Natural killer cell treated with Interleukin-12 subunit alpha and Interleukin-12 subunit beta and Interleukin-15 and Interleukin-18, amount 100 ng/mL, for 72 hours (primary cell): ENCODE measurements at regions not wholly inside any gene's neighbourhood (a gene's known extent, or its start where the extent isn't known, plus 50 kb on each side); places are given as distances from the start of the nearest gene placed in this dataset.

Experiments used
- ATAC-seq, 2 donors: fragments of 150-1000 bp; cut with Tn5 transposase in 1 of 2; sonication (Bioruptor Pico), chemical (Tn5 transposase) in 1 of 2; 2 replicates each; pipeline ENCODE4 v1.10.0; 2021
- DNase-seq: peaks from one replicate; pipeline ENCODE4 v3.0.0; 2022; ENCODE audit warnings: low spot score
- H3K27ac Mint-ChIP-seq, 2 donors: 1 replicate in 1 of 2; 2 replicates in 1 of 2; pipeline ENCODE4 v1.8.0; 2022; ENCODE audit warnings: mixed read lengths in 2 of 2, mild to moderate bottlenecking in 1 of 2, moderate library complexity in 1 of 2
- H3K27me3 Mint-ChIP-seq, 2 donors: 1 replicate in 1 of 2; 2 replicates in 1 of 2; pipeline ENCODE4 v1.8.0; 2022; ENCODE audit warnings: mixed read lengths in 2 of 2
- H3K36me3 Mint-ChIP-seq: one replicate; pipeline ENCODE4 v1.8.0; 2022; ENCODE audit warnings: mixed read lengths
- H3K4me1 Mint-ChIP-seq, 2 donors: 1 replicate in 1 of 2; 2 replicates in 1 of 2; pipeline ENCODE4 v1.8.0; 2022; ENCODE audit warnings: low read depth in 2 of 2, mixed read lengths in 2 of 2, mild to moderate bottlenecking in 1 of 2
- H3K4me3 Mint-ChIP-seq: one replicate; pipeline ENCODE4 v1.8.0; 2022; ENCODE audit warnings: mixed read lengths
- H3K9me3 Mint-ChIP-seq: 2 replicates; pipeline ENCODE4 v1.8.0; 2022; ENCODE audit warnings: mixed read lengths

DNA sequence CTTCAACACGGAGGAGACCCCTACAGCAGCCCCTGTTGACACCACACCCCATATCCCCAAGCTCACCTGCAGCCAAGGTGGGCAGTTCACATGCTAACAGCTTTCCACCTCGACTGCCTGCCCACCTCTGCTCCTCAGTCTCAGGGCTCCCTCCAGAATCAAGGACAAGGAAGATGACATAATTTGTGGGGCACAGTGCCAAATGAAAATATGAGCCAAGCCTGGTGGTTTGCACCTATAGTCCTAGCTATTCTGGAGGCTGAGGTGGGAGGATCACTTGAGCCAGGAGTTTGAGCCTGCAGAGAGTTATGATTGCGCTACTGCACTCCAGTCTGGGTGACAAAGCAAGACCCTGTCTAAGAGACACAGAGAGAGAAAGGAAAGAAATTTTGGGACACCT is 516.3 kb downstream of the BCOR start:
- ATAC-seq, result no peak
- Mint-ChIP-seq H3K9me3 (no peaks in the 10 kb centered on the region), H3K4me3 (no peak overlapping the region), H3K27me3 (peaks cover 0 to 27% of the 10 kb centered on the region in 2 donors), H3K36me3 (no peaks in the 10 kb centered on the region), H3K4me1 (peaks cover 3 to 5% of the 10 kb centered on the region in 2 donors), H3K27ac (no peak overlapping the region)
- DNase-seq, result no peak

GRCh38 chrX:39582091-39582490 is 515.7 kb downstream of the BCOR start:
- Mint-ChIP-seq H3K27ac (no peak overlapping the region), H3K27me3 (peaks cover 0 to 27% of the 10 kb centered on the region in 2 donors), H3K4me3 (no peak overlapping the region), H3K4me1 (peaks cover 3 to 5% of the 10 kb centered on the region in 2 donors), H3K9me3 (no peaks in the 10 kb centered on the region), H3K36me3 (no peaks in the 10 kb centered on the region)
- ATAC-seq (no peak), DNase-seq (no peak)

DNA sequence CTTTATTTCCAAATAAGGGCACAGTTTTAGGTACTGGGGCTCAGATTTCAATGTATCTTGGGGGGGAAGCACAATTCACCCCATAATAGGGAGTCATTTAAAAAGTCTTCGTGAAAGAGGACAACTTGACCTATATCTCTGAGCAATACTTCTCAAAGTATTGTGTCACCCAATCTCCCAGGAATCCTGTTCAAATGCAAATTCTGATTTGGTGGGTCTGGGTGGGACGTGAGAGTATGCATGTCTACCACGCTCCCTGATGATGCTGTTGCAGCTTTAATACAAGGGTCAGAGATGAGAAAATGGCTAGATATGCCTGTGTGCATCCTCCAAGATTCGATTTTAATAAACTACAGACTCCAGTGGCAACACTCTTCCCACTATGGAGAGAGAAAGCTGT is 514.8 kb downstream of the BCOR start:
- Mint-ChIP-seq H3K36me3 (no peaks in the 10 kb centered on the region), H3K9me3 (no peaks in the 10 kb centered on the region), H3K4me1 (peaks cover 3 to 5% of the 10 kb centered on the region in 2 donors), H3K27me3 (peaks cover 0 to 22% of the 10 kb centered on the region in 2 donors), H3K27ac (no peak overlapping the region), H3K4me3 (no peak overlapping the region)
- ATAC-seq, result no peak
- no peak for DNase-seq

DNA sequence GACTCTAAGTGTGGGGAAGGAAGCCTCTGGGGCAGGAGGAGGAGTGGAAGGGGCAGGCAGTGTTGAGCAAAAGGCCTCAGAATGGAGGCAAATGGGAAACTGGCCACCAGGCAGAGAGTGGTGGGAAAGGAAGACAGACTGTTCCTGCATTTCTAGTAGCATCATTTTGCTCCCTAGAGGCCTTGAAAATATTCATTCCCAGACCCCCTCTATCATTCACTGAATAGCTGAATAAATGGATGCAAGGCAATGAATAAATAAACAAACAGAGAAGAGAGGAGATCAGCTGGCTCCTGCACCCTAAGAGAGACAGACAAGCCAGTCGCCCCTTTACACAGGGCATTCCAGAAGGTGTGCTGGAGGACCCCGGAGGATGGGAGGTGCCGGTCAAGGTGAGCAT is 511.9 kb downstream of the BCOR start:
- H3K36me3 Mint-ChIP-seq, result no peaks in the 10 kb centered on the region
- no peaks in the 10 kb centered on the region for H3K9me3 Mint-ChIP-seq
- H3K4me3 Mint-ChIP-seq, result no peak overlapping the region
- no peaks in the 10 kb centered on the region for H3K4me1 Mint-ChIP-seq
- no peak for ATAC-seq
- peaks cover 0 to 18% of the 10 kb centered on the region in 2 donors for H3K27me3 Mint-ChIP-seq
- no peak for DNase-seq
- H3K27ac Mint-ChIP-seq, result no peak overlapping the region

DNA sequence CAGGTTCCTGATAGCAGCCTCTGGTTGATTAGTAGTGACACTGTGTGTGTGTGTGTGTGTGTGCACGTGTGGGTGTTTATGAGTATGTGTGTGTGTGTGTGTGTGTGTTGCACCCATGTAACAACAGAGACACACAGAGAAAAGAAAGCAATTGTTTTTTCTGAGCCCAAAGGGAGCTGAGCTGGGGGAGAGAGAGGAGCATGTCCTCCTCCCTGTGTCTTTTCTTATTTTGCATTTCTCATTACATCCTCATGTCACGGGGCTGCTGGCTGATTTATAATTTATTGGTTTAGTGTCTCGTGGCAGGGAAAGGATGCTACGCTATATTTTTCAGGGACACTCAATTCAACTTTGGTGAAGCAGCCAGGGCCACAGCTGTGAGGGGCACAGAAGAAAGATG is 511.4 kb downstream of the BCOR start:
- Mint-ChIP-seq H3K36me3 (no peaks in the 10 kb centered on the region), H3K4me3 (no peak overlapping the region), H3K27me3 (peaks cover 0 to 16% of the 10 kb centered on the region in 2 donors), H3K27ac (no peak overlapping the region), H3K9me3 (no peaks in the 10 kb centered on the region), H3K4me1 (no peaks in the 10 kb centered on the region)
- DNase-seq (no peak), ATAC-seq (no peak)

GRCh38 chrX:39591099-39591498 is 506.7 kb downstream of the BCOR start:
- Mint-ChIP-seq H3K4me1 (no peaks in the 10 kb centered on the region), H3K9me3 (no peaks in the 10 kb centered on the region), H3K36me3 (no peaks in the 10 kb centered on the region), H3K27me3 (peaks cover 0 to 8% of the 10 kb centered on the region in 2 donors), H3K27ac (no peak overlapping the region), H3K4me3 (no peak overlapping the region)
- no peak for ATAC-seq
- no peak for DNase-seq

DNA sequence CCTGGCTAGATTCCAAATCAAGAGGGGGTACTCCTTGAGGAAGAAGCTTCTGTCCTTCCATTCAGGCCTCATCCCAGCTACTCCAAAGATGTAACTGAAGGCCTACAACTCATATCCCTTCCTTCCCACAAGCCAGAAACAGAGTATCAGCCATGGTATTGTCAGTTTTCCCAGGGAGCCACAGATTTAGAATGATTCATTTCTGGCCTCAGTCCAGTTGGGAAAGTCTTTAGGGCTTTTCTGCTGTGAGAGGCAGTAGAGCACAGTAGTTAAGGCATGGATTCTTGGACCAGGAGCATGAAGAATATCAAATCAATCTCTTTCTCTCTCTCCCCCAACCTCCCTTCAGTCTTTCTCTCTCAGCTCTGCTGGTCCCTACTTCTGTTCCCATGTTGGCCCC is 505.0 kb downstream of the BCOR start:
- H3K4me3 Mint-ChIP-seq, result no peak overlapping the region
- peaks cover 0 to 11% of the 10 kb centered on the region in 2 donors for H3K27me3 Mint-ChIP-seq
- H3K36me3 Mint-ChIP-seq, result no peaks in the 10 kb centered on the region
- H3K4me1 Mint-ChIP-seq, result no peaks in the 10 kb centered on the region
- DNase-seq, result no peak
- H3K9me3 Mint-ChIP-seq, result no peaks in the 10 kb centered on the region
- no peak overlapping the region for H3K27ac Mint-ChIP-seq
- no peak for ATAC-seq

DNA sequence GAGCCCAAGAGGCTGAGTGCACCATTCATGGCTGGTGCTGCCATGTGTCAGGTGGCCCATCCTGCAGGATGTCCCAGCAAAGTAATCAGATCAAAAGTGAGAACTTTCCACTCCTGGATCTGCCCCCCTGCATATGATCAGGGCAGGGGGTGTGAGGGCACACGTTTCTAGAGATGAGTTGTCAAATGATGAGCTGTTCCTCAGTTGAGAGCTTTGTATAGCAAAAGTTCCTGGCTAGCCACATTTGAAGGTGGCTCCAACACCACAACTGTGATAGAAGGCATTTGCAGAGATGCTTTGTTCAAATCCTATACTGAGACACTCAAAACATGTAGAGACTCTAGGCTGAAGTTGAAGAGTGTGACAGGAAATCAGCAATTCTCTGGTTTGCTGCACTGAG is 501.8 kb downstream of the BCOR start:
- H3K36me3 Mint-ChIP-seq, result no peaks in the 10 kb centered on the region
- H3K27ac Mint-ChIP-seq, result no peak overlapping the region
- DNase-seq (no peak), ATAC-seq (no peak)
- no peaks in the 10 kb centered on the region for H3K4me1 Mint-ChIP-seq
- H3K9me3 Mint-ChIP-seq, result no peaks in the 10 kb centered on the region
- peaks cover 0 to 13% of the 10 kb centered on the region in 2 donors for H3K27me3 Mint-ChIP-seq
- H3K4me3 Mint-ChIP-seq, result no peak overlapping the region

DNA sequence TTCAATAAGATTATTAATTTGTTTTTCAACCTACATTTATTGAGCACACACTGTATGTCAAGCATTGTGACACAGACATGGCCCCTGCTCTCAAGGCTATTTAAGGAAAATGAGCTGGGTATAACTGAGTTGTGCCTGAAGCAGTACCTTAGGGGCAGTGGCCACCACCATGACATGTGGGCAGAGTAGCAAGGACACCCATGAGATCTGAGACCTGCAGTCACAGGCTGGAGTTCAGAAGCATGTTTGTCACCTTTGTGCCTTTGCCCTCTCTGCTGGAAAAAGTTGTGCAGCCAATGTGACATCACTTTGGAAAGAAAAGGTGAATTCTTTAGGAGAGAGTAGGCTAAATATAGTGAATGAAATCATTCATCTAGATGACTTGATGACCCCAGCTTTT is 501.3 kb downstream of the BCOR start:
- no peaks in the 10 kb centered on the region for H3K36me3 Mint-ChIP-seq
- no peak for ATAC-seq
- H3K4me1 Mint-ChIP-seq, result no peaks in the 10 kb centered on the region
- no peaks in the 10 kb centered on the region for H3K9me3 Mint-ChIP-seq
- peaks cover 0 to 11% of the 10 kb centered on the region in 2 donors for H3K27me3 Mint-ChIP-seq
- H3K27ac Mint-ChIP-seq, result no peak overlapping the region
- DNase-seq, result no peak
- no peak overlapping the region for H3K4me3 Mint-ChIP-seq

GRCh38 chrX:39599339-39599738 is 498.4 kb downstream of the BCOR start:
- no peaks in the 10 kb centered on the region for H3K9me3 Mint-ChIP-seq

GRCh38 chrX:39600222-39600621 is 497.5 kb downstream of the BCOR start:
- no peaks in the 10 kb centered on the region for H3K9me3 Mint-ChIP-seq

More at GRCh38 chrX:39599339-39599738, 498.4 kb downstream of the BCOR start:
- DNase-seq (no peak), ATAC-seq (no peak)
- Mint-ChIP-seq H3K4me1 (no peaks in the 10 kb centered on the region), H3K36me3 (no peaks in the 10 kb centered on the region), H3K27ac (no peak overlapping the region), H3K4me3 (no peak overlapping the region), H3K27me3 (peaks cover 7 to 12% of the 10 kb centered on the region in 2 donors)

DNA sequence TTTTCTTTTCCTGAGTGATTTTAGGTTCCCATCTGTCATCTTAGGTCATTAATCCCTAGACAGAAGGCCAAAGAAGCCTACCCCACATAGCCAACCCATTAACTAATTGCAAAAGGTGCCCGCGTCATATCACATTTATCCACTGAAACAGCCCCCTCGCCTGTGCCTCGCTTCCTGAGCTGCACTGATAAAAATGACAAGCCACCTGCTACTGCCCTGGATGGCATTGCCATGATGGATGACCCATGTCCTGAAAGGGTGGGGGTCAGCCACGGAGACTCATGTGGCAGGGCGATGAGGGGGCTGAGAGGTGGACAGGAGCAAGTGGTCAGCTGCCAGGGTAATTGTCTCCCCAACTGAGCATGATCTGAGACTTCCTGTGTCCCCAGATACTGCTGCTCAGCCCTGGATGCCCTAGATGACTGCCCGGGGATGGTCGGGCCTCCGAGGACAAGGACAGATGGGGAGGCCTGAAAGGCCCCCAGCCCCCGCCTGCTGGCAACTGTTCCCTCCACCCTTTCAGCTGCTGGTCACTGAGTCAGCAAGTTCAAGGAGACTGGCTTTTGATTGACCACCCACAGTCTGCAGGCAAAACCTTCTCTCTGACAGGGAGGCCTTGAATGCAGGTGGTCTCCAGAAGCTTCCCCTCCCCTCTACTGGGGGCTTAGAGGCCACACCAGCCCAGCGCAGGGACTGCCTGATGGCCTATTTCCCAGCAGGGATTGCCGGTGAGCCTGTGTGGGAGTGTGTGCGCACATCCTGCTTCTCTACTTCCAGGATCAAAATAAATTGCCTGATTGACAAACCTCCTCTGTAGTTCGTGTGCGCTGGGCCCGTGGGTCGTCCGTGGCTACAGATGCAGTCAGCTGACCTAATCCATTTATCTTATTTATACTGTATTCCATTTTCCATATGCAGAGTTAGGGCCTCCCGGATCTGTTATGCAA is 496.3 kb downstream of the BCOR start:
- DNase-seq (no peak), ATAC-seq (no peak)
- Mint-ChIP-seq H3K4me3 (no peak overlapping the region), H3K36me3 (no peaks in the 10 kb centered on the region), H3K27me3 (peaks cover 12 to 13% of the 10 kb centered on the region in 2 donors), H3K9me3 (no peaks in the 10 kb centered on the region), H3K4me1 (no peaks in the 10 kb centered on the region), H3K27ac (no peak overlapping the region)

More at GRCh38 chrX:39600222-39600621, 497.5 kb downstream of the BCOR start:
- no peaks in the 10 kb centered on the region for H3K4me1 Mint-ChIP-seq
- ATAC-seq (no peak), DNase-seq (no peak)
- peaks cover 12 to 15% of the 10 kb centered on the region in 2 donors for H3K27me3 Mint-ChIP-seq
- H3K27ac Mint-ChIP-seq, result no peak overlapping the region
- no peaks in the 10 kb centered on the region for H3K36me3 Mint-ChIP-seq
- H3K4me3 Mint-ChIP-seq, result no peak overlapping the region

GRCh38 chrX:39602195-39602594 is 495.6 kb downstream of the BCOR start:
- H3K27me3 Mint-ChIP-seq, result peaks cover 10 to 12% of the 10 kb centered on the region in 2 donors
- no peak overlapping the region for H3K4me3 Mint-ChIP-seq
- ATAC-seq (no peak), DNase-seq (no peak)
- H3K4me1 Mint-ChIP-seq, result no peaks in the 10 kb centered on the region
- H3K36me3 Mint-ChIP-seq, result no peaks in the 10 kb centered on the region
- H3K27ac Mint-ChIP-seq, result no peak overlapping the region
- H3K9me3 Mint-ChIP-seq, result no peaks in the 10 kb centered on the region

DNA sequence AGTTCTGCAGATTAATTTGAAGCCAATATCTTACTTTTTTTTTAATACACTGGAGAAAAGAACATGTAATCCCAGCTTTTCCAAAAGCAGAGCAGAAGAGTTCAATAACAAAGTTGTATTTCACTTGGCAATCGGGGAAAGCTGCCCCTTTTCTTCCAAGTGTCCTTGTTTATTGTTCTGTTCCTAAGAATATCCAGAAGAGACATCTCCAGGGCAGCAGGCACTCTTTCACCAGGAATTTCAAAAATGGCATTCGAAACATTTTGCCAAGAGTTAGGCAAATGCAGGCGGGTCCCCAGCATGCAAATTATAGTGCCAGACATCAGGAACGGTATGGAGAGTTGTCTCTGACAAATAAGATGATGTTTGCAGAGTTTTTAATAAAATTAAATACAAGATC is 494.5 kb downstream of the BCOR start:
- H3K4me3 Mint-ChIP-seq, result no peak overlapping the region
- no peaks in the 10 kb centered on the region for H3K4me1 Mint-ChIP-seq
- no peak overlapping the region for H3K27ac Mint-ChIP-seq
- no peaks in the 10 kb centered on the region for H3K9me3 Mint-ChIP-seq
- peaks cover 10 to 12% of the 10 kb centered on the region in 2 donors for H3K27me3 Mint-ChIP-seq
- DNase-seq (no peak), ATAC-seq (no peak)
- H3K36me3 Mint-ChIP-seq, result no peaks in the 10 kb centered on the region
